ENCODE measurements at regions not wholly inside any gene's neighbourhood (a gene's known extent, or its start where the extent isn't known, plus 50 kb on each side); places are given as distances from the start of the nearest gene placed in this dataset.

GRCh38 chr3:11924518-11924917, 77.8 kb upstream of the TAMM41 start:
- H3K4me2 ChIP-seq (ENCODE audit: low read length), result no peak overlapping the region
- no peak for DNase-seq (ENCODE audit: low read depth, low spot score)
- no peaks in the 10 kb centered on the region for H3K9me2 ChIP-seq (ENCODE audit: insufficient read depth)
- ChIA-PET CTCF (no interaction called here), RAD21 (ENCODE audit: low non-redundant PET in 1 of 2, low total read pairs in 2 of 2, uncharacterized antibody in 2 of 2, unreplicated experiment in 2 of 2) (no interaction called here), POLR2A (no interaction called here)
- intact Hi-C loops (cut with micrococcal nuclease), result no loop called here
- no peak overlapping the region for H3K9ac ChIP-seq (ENCODE audit: low read length)
- H3K4me3 ChIP-seq (replicated peaks in 1 of 2; ENCODE audit: low read depth in 1 of 2, low read length in 2 of 2), result no peak overlapping the region
- peaks cover 9% of the 10 kb centered on the region for H3K27me3 ChIP-seq (ENCODE audit: insufficient read depth, low read length)
- no TSS peak for BruUV-seq (replicated peaks)
- no peaks in the 10 kb centered on the region for H3K4me1 ChIP-seq (ENCODE audit: control insufficient read depth in 1 of 2, insufficient read depth in 2 of 2, low read length in 2 of 2)
- H3K27ac ChIP-seq (ENCODE audit: low read depth, low read length), result no peak overlapping the region
- H2AFZ ChIP-seq (ENCODE audit: low read depth, low read length, poor library complexity, severe bottlenecking), result no peak overlapping the region
- no peaks in the 10 kb centered on the region for H4K20me1 ChIP-seq (ENCODE audit: insufficient read depth)
- TF ChIP-seq CBX3 (IDR thresholded peaks at IDR 0.05; ENCODE audit: low read depth) (no peak), TCF7L2 (IDR thresholded peaks at IDR 0.05; ENCODE audit: borderline replicate concordance, extremely low read depth, insufficient read depth, insufficient read length) (no peak), JUND (IDR thresholded peaks at IDR 0.05) (no peak), SRF (IDR thresholded peaks at IDR 0.05; ENCODE audit: low read depth) (no peak), ELF1 (IDR thresholded peaks at IDR 0.05; ENCODE audit: borderline replicate concordance, low read depth) (no peak)
- H3K36me3 ChIP-seq (ENCODE audit: control insufficient read depth in 1 of 2, insufficient read depth in 2 of 2, low read length in 2 of 2), result no peaks in the 10 kb centered on the region
- H3K79me2 ChIP-seq (ENCODE audit: insufficient read depth, low read length), result no peaks in the 10 kb centered on the region
- ATAC-seq, result no peak
- H3K9me3 ChIP-seq (ENCODE audit: control insufficient read depth in 1 of 2, insufficient read depth in 1 of 2, low read depth in 1 of 2, low read length in 2 of 2), result no peaks in the 10 kb centered on the region

GRCh38 chr3:11928381-11928780, 75.8 kb upstream of the SYN2 start:
- no peaks in the 10 kb centered on the region for H4K20me1 ChIP-seq (ENCODE audit: insufficient read depth)
- no peak overlapping the region for H3K4me2 ChIP-seq (ENCODE audit: low read length)
- intact Hi-C loops (cut with micrococcal nuclease), result no loop called here
- H3K4me1 ChIP-seq (ENCODE audit: control insufficient read depth in 1 of 2, insufficient read depth in 2 of 2, low read length in 2 of 2), result no peaks in the 10 kb centered on the region
- no peak overlapping the region for H3K9ac ChIP-seq (ENCODE audit: low read length)
- ATAC-seq (no peak), DNase-seq (ENCODE audit: low read depth, low spot score) (no peak)
- no peak overlapping the region for H2AFZ ChIP-seq (ENCODE audit: low read depth, low read length, poor library complexity, severe bottlenecking)
- no peak for TF ChIP-seq RAD21 (IDR thresholded peaks at IDR 0.05; ENCODE audit: low read depth)
- no peak for TF ChIP-seq EZH2 (IDR thresholded peaks at IDR 0.05)
- TF ChIP-seq TCF7L2 (IDR thresholded peaks at IDR 0.05; ENCODE audit: borderline replicate concordance, extremely low read depth, insufficient read depth, insufficient read length), result no peak
- no peak for TF ChIP-seq CTCF (IDR thresholded peaks at IDR 0.05 in 2 of 3, conservative IDR thresholded peaks at IDR 0.05 in 1 of 3; ENCODE audit: borderline replicate concordance in 1 of 3, insufficient read depth in 1 of 3, low read depth in 2 of 3, low read length in 2 of 3)
- H3K36me3 ChIP-seq (ENCODE audit: control insufficient read depth in 1 of 2, insufficient read depth in 2 of 2, low read length in 2 of 2), result no peaks in the 10 kb centered on the region
- no peak overlapping the region for H3K4me3 ChIP-seq (replicated peaks in 1 of 2; ENCODE audit: low read depth in 1 of 2, low read length in 2 of 2)
- H3K9me2 ChIP-seq (ENCODE audit: insufficient read depth), result no peaks in the 10 kb centered on the region
- no peaks in the 10 kb centered on the region for H3K79me2 ChIP-seq (ENCODE audit: insufficient read depth, low read length)
- BruUV-seq (replicated peaks), result no TSS peak
- H3K9me3 ChIP-seq (ENCODE audit: control insufficient read depth in 1 of 2, insufficient read depth in 1 of 2, low read depth in 1 of 2, low read length in 2 of 2), result no peaks in the 10 kb centered on the region
- ChIA-PET CTCF (no interaction called here), POLR2A (no interaction called here), RAD21 (ENCODE audit: low non-redundant PET in 1 of 2, low total read pairs in 2 of 2, uncharacterized antibody in 2 of 2, unreplicated experiment in 2 of 2) (no interaction called here)
- no peak overlapping the region for H3K27ac ChIP-seq (ENCODE audit: low read depth, low read length)
- H3K27me3 ChIP-seq (ENCODE audit: insufficient read depth, low read length), result no peaks in the 10 kb centered on the region; the same call in none of the 2 replicates
